Kidney (tissue), 13 donors: ENCODE measurements at regions not wholly inside any gene's neighbourhood (a gene's known extent, or its start where the extent isn't known, plus 50 kb on each side); places are given as distances from the start of the nearest gene placed in this dataset.

ENCODE experiments used
- DNase-seq, 5 donors: peaks; one replicate each; pipeline ENCODE4 v3.0.0-alpha.2; 2013 to 2020
- FAIRE-seq: peaks from 2 replicates; lab custom pipeline; 2012; peaks lifted over from hg19 to GRCh38; lab: Jason Lieb, UNC
- H3K27ac ChIP-seq, 2 donors: one replicate each; pipeline ENCODE4 v1.7.0; 2013; ENCODE audit warnings: low read depth in 2 of 2, low read length in 2 of 2, inconsistent platforms in 1 of 2
- H3K27me3 ChIP-seq: one replicate; pipeline ENCODE4 v1.7.1; 2013; ENCODE audit warnings: low read length, inconsistent platforms; ENCODE audit not compliant: control insufficient read depth, insufficient read depth
- H3K36me3 ChIP-seq, 3 donors: one replicate each; pipeline versions ENCODE4 v1.7.0 to v1.7.1; 2013; ENCODE audit warnings: low read length in 3 of 3, control low read depth in 1 of 3, inconsistent platforms in 1 of 3; ENCODE audit not compliant: insufficient read depth in 3 of 3, control insufficient read depth in 2 of 3
- H3K4me1 ChIP-seq, 3 donors: one replicate each; pipeline versions ENCODE4 v1.7.0 to v1.7.1; 2013; ENCODE audit warnings: low read length in 3 of 3, inconsistent platforms in 1 of 3, low read depth in 1 of 3; ENCODE audit not compliant: control insufficient read depth in 2 of 3, insufficient read depth in 2 of 3
- H3K4me3 ChIP-seq, 3 donors: one replicate each; pipeline versions ENCODE4 v1.7.0 to v1.8.1; 2013; ENCODE audit warnings: low read length in 3 of 3, control low read depth in 1 of 3, inconsistent platforms in 1 of 3
- H3K9ac ChIP-seq, 3 donors: one replicate each; pipeline versions ENCODE4 v1.7.0 to v1.7.1; 2013; ENCODE audit warnings: low read length in 3 of 3, control low read depth in 1 of 3, inconsistent platforms in 1 of 3
- H3K9me3 ChIP-seq, 3 donors: one replicate each; pipeline versions ENCODE4 v1.7.0 to v1.7.1; 2013; ENCODE audit warnings: low read length in 3 of 3, control low read depth in 1 of 3, inconsistent platforms in 1 of 3; ENCODE audit not compliant: control insufficient read depth in 2 of 3, insufficient read depth in 1 of 3
- intact Hi-C: fragments of 100-400 bp; cut with DNase I; formaldehyde crosslinking; loops from one replicate; pipeline ENCODE4 v1.11.1; 2022
- TF ChIP-seq, protein P1 (sequence below): IDR thresholded peaks from 3 replicates; pipeline ENCODE4 v1.5.1; 2012; ENCODE audit warnings: mild to moderate bottlenecking, moderate library complexity, borderline replicate concordance; ENCODE audit not compliant: insufficient read depth; ENCODE audit errors: extremely low read depth
- donor health status: control.
- donor health status: control.
- donor health status: control.
- donor health status: control.
- donor health status: control.
- donor health status: DM: yes; HTN: yes; CAD: no.
- donor health status: Normal renal cell carcinoma (clear cell type).

DNA sequence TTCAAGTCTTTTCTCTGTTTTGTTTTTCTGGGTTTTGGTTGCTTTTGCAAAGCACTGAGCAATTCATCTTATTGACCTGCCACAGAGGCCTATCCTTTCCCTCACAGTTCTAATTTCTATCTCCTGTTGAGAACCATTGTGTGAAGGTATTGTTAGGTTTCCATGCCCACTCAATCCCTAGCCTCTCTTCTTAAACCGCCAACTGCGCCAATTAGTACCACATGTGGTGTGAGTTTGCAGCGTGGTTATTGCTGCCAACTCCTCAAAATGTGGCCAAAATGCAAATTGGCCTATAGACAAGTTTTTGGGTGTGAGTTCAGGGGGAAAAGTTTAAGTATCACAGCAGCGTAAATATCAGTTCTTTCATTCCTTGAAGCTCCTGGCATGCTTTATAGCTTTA lies 232.6 kb downstream of the FLRT2 start:
- no peak overlapping the region for H3K27ac ChIP-seq
- FAIRE-seq, result no peak
- no peak overlapping the region for H3K9ac ChIP-seq
- H3K36me3 ChIP-seq, result no peaks in the 10 kb centered on the region
- no peaks in the 10 kb centered on the region for H3K9me3 ChIP-seq
- no peak for DNase-seq
- TF ChIP-seq, protein P1, sequence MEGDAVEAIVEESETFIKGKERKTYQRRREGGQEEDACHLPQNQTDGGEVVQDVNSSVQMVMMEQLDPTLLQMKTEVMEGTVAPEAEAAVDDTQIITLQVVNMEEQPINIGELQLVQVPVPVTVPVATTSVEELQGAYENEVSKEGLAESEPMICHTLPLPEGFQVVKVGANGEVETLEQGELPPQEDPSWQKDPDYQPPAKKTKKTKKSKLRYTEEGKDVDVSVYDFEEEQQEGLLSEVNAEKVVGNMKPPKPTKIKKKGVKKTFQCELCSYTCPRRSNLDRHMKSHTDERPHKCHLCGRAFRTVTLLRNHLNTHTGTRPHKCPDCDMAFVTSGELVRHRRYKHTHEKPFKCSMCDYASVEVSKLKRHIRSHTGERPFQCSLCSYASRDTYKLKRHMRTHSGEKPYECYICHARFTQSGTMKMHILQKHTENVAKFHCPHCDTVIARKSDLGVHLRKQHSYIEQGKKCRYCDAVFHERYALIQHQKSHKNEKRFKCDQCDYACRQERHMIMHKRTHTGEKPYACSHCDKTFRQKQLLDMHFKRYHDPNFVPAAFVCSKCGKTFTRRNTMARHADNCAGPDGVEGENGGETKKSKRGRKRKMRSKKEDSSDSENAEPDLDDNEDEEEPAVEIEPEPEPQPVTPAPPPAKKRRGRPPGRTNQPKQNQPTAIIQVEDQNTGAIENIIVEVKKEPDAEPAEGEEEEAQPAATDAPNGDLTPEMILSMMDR, result no peak
- intact Hi-C loops, result no loop called here
- no peak overlapping the region for H3K4me3 ChIP-seq
- H3K27me3 ChIP-seq, result no peaks in the 10 kb centered on the region
- H3K4me1 ChIP-seq, result no peaks in the 10 kb centered on the region

DNA sequence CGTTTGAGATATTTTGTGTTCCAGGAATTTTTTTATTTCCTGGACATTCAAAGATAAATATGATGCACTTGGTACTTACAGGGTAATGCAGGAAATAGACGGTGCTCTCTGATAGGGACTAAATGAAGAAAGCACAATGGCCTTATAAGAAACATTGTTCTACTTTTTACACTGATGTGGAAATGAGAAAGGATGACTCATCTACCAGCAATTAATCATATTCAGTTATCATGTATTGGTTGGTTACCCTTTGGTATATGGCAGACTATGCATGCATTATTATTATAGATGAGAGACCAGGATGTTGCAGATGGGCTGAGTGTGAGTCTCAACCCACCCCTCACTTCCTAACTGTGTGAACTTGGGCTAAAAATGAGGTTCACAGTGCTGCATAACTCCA lies 222.2 kb downstream of the FLRT2 start:
- DNase-seq, result no peak
- Histone ChIP-seq H3K27me3 (no peaks in the 10 kb centered on the region), H3K9ac (no peak overlapping the region), H3K36me3 (no peaks in the 10 kb centered on the region), H3K9me3 (peaks cover 0 to 6% (median 0%) of the 10 kb centered on the region in 3 donors), H3K4me3 (no peak overlapping the region), H3K27ac (no peak overlapping the region), H3K4me1 (no peaks in the 10 kb centered on the region)
- TF ChIP-seq, protein P1, result no peak
- intact Hi-C loops, result no loop called here
- FAIRE-seq, result no peak

DNA sequence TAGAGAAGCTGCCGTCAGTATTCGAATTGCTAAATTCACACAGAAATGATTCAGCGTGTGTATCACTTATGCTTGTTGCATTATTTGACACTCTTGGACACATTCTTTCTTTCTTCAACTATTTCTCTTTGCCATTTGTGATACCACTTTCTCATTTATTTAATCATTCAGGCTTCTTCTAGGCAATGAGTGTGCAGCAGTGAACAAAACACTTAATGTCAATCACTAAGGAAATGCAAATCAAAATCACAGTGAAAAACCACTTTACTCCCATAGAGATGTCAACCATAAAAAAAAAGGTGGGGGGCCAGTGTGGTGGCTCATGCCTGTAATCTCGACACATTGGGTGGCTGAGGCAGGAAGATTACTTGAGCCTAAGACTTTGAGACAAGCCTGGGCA lies 214.6 kb downstream of the FLRT2 start:
- no peaks in the 10 kb centered on the region for H3K27me3 ChIP-seq
- no peaks in the 10 kb centered on the region for H3K4me1 ChIP-seq
- H3K4me3 ChIP-seq, result no peak overlapping the region
- peaks cover 0 to 6% (median 0%) of the 10 kb centered on the region in 3 donors for H3K9me3 ChIP-seq
- no peak for DNase-seq
- intact Hi-C loops, result no loop called here
- H3K27ac ChIP-seq, result no peak overlapping the region
- H3K9ac ChIP-seq, result no peak overlapping the region
- FAIRE-seq, result no peak
- TF ChIP-seq, protein P1, result no peak
- no peaks in the 10 kb centered on the region for H3K36me3 ChIP-seq

DNA sequence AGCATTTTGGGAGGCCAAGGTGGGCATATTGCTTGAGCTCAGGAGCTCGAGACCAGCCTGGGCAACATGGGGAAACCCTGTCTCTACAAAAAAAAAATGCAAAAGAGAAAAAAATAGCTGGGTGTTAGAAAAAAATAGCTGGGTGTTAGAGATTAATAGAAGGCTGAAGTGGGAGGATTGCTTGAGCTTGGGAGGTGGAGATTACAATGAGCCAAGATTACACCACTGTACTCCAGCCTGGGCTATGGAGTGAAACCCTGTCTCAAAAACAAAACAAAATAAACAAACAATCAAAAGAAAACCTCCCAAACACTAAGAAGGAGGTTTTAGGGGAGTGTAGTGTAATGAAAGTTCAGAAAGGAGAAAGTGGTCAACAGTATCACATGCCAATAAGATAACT lies 202.1 kb downstream of the FLRT2 start:
- FAIRE-seq (no peak), DNase-seq (no peak)
- H3K4me1 ChIP-seq, result no peaks in the 10 kb centered on the region
- no peak overlapping the region for H3K27ac ChIP-seq
- no peaks in the 10 kb centered on the region for H3K27me3 ChIP-seq
- H3K4me3 ChIP-seq, result no peak overlapping the region
- intact Hi-C loops, result no loop called here
- H3K36me3 ChIP-seq, result no peaks in the 10 kb centered on the region
- H3K9me3 ChIP-seq, result no peaks in the 10 kb centered on the region
- no peak overlapping the region for H3K9ac ChIP-seq
- TF ChIP-seq, protein P1, result no peak
